Upper lobe of right lung (tissue), 1 donor: ENCODE measurements at regions not wholly inside any gene's neighbourhood (a gene's known extent, or its start where the extent isn't known, plus 50 kb on each side); places are given as distances from the start of the nearest gene placed in this dataset.

ENCODE experiments used
- ATAC-seq: fragments of 200-7000 bp; cut with Tn5 transposase; one replicate; pipeline ENCODE4 v1.9.1; 2020; ENCODE audit warnings: mild to moderate bottlenecking, moderate library complexity
- DNase-seq: peaks from one replicate; pipeline ENCODE4 v3.0.0-alpha.2; 2020
- H3K27ac ChIP-seq: fragments of 200-600 bp; one replicate; pipeline ENCODE4 v1.8.0; 2022
- H3K27me3 ChIP-seq: fragments of 200-600 bp; one replicate; pipeline ENCODE4 v1.8.0; 2022; ENCODE audit warnings: mild to moderate bottlenecking
- H3K36me3 ChIP-seq: fragments of 200-600 bp; one replicate; pipeline ENCODE4 v1.8.0; 2022
- H3K4me1 ChIP-seq: fragments of 200-600 bp; one replicate; pipeline ENCODE4 v1.8.0; 2022
- H3K4me3 ChIP-seq: fragments of 200-600 bp; one replicate; pipeline ENCODE4 v1.8.0; 2022; ENCODE audit warnings: mild to moderate bottlenecking
- H3K9me3 ChIP-seq: fragments of 200-600 bp; one replicate; pipeline ENCODE4 v1.8.0; 2022
- CTCF ChIP-seq: fragments of 200-600 bp; IDR thresholded peaks from one replicate; pipeline ENCODE4 v1.8.0; 2022; ENCODE audit warnings: antibody characterized with exemption
- intact Hi-C: fragments of 100-400 bp; cut with DNase I; formaldehyde crosslinking; loops from one replicate; pipeline ENCODE4 v1.11.0; 2022
- donor health status: DM: no; HTN: yes; CAD: no; lungs with severe emphysema.

DNA sequence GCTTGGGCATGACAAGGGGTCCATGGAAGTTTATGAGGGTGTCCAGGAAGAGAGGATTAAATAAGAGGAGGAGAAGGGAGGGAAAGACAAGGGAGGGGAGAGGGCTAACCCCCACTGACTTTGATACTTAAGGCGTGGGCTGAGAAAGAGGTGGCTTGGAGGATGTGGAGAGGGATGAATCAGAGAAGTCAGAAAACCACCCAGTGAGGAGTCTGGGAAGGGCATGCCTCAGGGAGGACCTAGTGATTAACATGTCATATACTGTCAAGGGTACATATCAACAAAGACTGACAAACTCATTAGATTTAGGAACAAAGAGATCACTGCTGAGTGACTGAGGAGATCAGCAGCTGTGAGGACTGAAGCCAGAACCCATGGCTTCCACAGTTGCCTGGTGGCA lies 145.4 kb downstream of the IRX5 start:
- no peak for TF ChIP-seq CTCF
- intact Hi-C loops: no loop called here
- Histone ChIP-seq H3K4me1 (no peaks in the 10 kb centered on the region), H3K4me3 (no peak overlapping the region), H3K36me3 (no peaks in the 10 kb centered on the region), H3K27me3 (no peaks in the 10 kb centered on the region), H3K9me3 (no peaks in the 10 kb centered on the region), H3K27ac (no peak overlapping the region)
- no peak for DNase-seq
- no peak for ATAC-seq

GRCh38 chr16:55077266-55077665 lies 146.6 kb downstream of the IRX5 start:
- no peak for ATAC-seq
- no peak overlapping the region for H3K27ac ChIP-seq
- DNase-seq: no peak
- no peak for TF ChIP-seq CTCF
- H3K4me1 ChIP-seq: no peaks in the 10 kb centered on the region
- H3K9me3 ChIP-seq: no peaks in the 10 kb centered on the region
- no peaks in the 10 kb centered on the region for H3K27me3 ChIP-seq
- intact Hi-C loops: no loop called here
- H3K4me3 ChIP-seq: no peak overlapping the region
- no peaks in the 10 kb centered on the region for H3K36me3 ChIP-seq

DNA sequence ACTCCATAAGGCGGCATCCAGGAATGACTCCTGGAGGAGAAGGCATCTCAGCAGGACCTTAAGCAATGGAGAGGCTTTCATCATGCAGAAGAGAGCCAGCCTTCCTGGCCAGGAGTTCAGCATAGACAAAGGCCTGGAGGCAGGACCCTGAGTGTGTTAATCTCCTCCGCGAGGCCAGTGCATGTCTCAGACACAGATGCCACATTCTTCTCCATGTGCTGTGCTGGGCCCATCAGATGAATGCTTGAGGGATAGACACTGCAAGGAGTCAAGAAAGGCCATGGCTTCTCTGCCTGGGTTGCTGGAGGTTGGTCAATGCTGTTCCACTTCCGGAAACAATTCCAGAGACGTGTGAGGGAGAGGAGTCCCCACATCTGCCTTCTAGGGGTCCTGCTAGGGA lies 147.5 kb downstream of the IRX5 start:
- TF ChIP-seq CTCF: no peak
- no peaks in the 10 kb centered on the region for H3K27me3 ChIP-seq
- H3K4me3 ChIP-seq: no peak overlapping the region
- H3K27ac ChIP-seq: no peak overlapping the region
- no peaks in the 10 kb centered on the region for H3K36me3 ChIP-seq
- DNase-seq (no peak), ATAC-seq (no peak)
- intact Hi-C loops: no loop called here
- no peaks in the 10 kb centered on the region for H3K4me1 ChIP-seq
- no peaks in the 10 kb centered on the region for H3K9me3 ChIP-seq

GRCh38 chr16:55078699-55079410 lies 148.2 kb downstream of the IRX5 start:
- Histone ChIP-seq H3K4me1 (no peaks in the 10 kb centered on the region), H3K27ac (no peak overlapping the region), H3K9me3 (no peaks in the 10 kb centered on the region), H3K4me3 (no peak overlapping the region), H3K27me3 (no peaks in the 10 kb centered on the region), H3K36me3 (no peaks in the 10 kb centered on the region)
- intact Hi-C loops: no loop called here
- ATAC-seq (no peak), DNase-seq (no peak)
- no peak for TF ChIP-seq CTCF

DNA sequence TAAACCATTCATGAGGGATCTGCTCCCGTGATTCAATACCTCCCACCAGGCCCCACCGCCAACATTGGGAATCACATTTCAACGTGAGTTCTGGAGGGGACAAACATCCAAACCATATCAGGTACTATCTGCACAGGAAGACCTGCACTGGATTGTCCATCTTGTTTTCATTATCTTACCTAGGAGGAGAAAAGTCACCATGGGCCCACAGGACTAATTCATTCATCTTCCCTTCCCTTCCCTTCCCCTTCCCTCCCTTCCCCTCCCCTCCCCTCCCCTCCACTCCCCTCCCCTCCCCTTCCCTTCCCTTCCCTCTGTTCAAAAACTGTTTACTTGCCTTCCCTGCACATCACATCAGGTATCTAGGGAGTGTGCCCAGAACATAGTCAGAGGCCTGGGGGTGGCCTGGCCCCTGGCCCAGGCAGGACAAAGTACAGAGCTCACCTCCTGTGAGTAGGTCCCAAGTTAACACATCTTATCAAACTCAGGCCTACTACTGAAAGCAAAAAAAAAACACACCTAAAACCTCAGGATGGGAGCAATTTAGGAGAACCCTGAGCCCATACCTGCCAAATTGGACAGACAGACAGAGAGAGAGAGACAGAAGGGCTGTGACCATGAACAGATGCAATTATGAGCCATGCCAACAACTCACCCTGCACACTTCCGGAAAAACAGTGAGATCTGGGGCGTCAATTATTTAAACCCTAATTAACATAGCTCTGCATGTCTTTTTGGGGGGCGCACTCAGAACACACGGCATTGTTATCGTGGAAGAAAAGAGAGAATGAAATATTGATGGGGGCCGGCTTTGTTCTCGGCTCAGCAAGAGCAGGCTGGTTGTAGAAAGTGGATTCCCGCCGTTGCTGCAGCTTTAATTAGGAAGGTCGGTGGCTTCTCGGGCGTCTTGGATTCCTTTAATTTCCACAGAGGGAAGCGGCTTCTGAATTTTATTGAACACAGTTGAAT lies 151.2 kb downstream of the IRX5 start:
- no peak for DNase-seq
- no peaks in the 10 kb centered on the region for H3K9me3 ChIP-seq

More for the DNA sequence above, 151.2 kb downstream of the IRX5 start:
- H3K27me3 ChIP-seq: no peaks in the 10 kb centered on the region
- ATAC-seq: no peak
- intact Hi-C loops: no loop called here
- H3K4me3 ChIP-seq: no peak overlapping the region
- H3K36me3 ChIP-seq: no peaks in the 10 kb centered on the region
- no peaks in the 10 kb centered on the region for H3K4me1 ChIP-seq
- no peak for TF ChIP-seq CTCF
- H3K27ac ChIP-seq: no peak overlapping the region
